ENCODE measurements at regions not wholly inside any gene's neighbourhood (a gene's known extent, or its start where the extent isn't known, plus 50 kb on each side); places are given as distances from the start of the nearest gene placed in this dataset.
"Not testable (repeated sequence)": the region's sequence is repeated elsewhere in the genome, so short reads cannot be mapped to it uniquely, and the experiment has no call there.

DNA sequence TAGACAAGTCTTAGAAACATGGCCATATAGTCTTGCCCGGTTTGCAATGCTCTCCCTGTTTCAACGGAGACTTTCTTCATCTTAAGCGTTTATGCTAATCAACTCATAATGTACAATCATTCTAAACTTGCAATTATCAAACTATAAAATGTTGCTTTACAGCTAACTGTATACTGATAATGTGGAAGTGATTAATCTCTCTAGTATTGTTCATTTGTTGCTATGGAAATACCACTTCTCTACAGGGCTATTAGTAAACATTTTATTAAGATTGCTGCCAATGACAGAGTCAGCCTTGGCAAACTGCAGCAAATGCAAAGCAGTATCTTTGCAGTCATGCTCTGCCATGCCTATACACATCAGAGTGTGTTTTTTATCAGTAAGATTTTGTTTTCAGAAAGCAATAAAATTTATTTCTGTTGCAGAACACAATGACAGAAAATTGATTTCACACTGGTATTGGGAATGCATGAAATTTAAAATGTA, 1201.8 kb upstream of the CDH2 start:
- no peak for DNase-seq (ENCODE audit: low spot score)

DNA sequence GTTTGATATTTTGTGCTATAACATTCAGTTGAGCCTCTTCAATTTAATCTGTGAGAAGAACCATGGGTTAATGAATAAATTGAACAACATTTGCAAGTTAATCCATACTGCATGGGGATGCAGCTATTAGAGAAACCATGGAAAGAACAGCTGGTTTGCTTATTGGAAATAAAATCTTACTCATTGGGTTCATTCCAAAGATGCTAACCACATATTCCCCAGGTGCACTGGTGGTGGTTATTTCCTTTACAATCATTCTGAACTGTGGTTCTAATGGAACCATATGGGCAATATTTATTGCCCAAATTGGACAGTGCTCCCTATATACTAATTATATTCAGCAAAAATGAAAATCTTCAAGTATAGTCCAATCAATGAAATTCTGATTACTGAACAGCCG, 1200.4 kb upstream of the CDH2 start:
- DNase-seq (ENCODE audit: low spot score) = no peak

DNA sequence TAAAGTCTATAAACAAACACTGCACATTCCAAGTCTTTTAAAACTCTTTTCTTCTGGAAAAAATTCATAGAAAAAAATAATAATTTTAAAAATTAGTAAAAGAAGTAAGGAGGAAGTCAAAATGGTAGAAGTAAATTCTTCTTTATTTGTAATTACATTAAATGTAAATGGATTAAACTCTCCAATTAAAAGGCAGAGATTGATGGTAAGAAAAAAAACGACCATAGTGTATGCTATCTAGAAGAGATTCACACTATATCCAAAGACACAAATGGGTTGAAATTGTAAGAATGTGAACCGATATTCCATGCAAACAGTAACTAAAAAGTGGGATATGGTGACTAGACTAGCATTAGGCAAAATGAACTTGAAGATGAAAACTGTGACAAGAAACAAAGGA, 1196.1 kb upstream of the CDH2 start:
- DNase-seq (ENCODE audit: low spot score) = no peak

DNA sequence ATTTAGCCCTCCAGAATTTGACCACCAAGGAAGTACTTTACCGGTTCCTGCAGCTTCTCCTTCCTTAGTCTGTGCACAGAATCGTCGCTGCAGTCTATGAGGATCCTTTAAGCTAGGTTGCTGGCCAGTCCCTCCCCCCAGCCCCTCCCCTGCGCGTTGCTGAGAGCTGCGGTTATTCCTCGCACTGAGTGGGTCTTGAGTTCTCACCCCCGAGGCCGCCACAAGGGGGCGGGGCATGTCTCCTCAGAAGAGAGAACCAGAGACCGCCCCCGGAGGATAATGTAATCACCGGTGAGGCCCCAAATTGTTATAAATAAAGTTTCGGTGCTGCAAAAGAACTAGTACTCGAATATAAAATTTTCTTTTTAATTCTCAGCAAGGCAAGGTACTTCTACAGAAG, 1184.9 kb upstream of the CDH2 start:
- DNase-seq (ENCODE audit: low spot score) = no peak

DNA sequence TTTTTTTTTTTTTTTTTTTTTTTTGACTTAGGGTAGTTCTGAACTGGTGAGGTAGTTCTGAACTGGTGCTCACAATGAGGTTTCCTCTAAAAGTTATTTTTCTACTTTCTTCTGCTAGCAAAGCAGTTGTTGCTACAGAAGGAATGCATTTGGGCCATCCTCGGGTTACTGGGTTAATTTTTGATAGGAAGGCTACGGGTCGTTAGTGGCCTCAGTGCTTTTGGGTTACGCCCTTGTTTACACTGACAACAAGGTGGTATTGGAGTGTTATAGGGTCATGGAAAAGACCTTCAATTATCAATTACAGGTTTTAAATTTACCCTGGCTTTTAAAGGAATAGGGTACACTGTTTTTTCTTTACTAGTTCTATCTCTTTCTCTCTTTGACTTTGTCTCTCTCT, 1183.7 kb upstream of the CDH2 start:
- DNase-seq (ENCODE audit: low spot score) = not testable (repeated sequence)

DNA sequence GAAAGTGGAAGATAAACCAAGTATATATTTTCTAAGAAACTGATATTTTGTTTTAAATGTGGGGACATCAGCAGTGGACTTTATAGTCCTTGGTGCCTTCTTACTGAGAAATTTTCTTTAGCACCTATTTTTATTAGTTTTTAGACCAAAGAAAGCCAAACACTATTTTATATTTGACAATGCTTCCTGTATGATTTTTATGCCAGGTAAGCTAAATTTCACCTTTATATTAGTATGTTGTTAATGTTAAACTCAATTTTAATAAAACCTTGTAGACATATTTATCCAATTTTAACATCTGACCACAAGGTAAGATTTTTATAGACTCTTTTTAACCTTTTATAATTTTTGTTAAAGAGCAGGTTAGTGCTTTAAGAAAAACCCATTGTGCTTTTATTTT, 1182.3 kb upstream of the CDH2 start:
- DNase-seq (ENCODE audit: low spot score) = not testable (repeated sequence)

DNA sequence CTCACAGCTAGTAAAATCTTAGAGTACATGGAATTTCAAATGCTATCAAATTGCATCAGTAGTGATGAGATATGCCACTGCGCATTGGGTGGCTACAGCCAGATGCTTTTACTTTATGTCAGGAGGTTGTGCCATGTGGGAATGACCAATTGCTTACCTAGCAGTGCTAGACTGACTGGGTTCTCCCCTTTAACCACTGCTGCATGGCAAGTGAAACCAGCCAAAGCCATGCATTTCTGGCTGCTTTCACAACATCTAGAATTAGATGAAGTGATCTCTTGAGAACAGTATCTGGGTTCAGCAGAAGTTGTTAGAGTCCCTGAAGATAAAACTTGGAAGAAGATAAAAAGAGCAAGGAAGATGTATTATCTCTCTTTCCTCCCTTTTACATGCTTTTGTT, 1174.2 kb upstream of the CDH2 start:
- no peak for DNase-seq (ENCODE audit: low spot score)

DNA sequence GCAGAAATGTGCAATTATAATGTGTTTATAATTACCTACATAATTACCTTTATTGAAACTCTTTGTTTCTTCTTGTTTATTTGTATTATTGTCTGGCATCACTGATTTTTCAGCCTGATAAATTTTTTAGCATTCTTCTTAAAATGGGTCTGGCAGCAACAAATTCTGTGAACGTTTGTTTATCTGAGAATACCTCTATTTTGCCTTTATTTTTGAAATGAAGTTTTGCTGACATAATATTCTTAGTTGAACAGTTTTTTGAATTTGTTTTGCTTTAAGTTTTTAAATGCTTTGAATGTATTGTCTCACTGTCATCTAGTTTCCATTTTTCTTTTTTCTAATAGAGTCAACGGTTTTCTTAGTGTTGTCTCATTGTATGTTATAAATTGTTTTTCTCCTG, 1152.0 kb upstream of the CDH2 start:
- no peak for DNase-seq (ENCODE audit: low spot score)

DNA sequence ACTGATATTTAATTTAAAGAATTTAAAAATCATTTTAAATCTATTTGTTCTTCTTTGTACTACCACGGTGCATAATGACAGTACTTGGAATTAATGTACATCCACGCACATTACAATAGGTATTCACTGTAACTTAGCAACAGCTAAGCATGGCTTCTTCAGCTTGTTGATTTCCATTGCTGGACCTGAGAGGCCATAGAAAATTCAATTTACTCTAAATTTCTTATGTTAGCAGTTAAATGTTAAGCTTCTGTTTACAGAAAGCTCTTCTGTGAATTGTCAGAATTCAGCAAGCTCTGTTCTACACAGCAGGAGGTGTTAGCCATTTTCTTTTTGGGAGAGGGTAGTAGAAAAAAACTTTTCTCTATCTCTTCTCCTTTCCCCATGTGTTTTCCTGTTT, 1149.3 kb upstream of the CDH2 start:
- DNase-seq (ENCODE audit: low spot score) = no peak

DNA sequence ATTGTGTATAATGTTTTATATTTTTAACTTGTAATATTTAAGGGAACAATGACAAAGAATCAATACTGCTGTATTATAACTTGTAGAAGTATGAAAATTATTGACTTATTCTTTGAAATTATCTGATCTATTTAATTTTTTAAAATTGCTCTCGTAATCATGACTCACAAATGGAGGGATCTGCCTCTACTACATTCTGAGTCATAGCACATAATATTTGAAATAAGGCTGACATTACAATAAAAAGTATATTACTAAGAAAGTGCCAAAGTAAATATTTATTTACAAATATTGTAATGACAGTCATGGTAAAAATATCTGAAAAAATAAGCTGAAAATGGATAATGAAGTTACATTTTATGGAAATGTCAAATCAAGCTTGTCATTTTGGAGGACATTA, 1144.6 kb upstream of the CDH2 start:
- no peak for DNase-seq (ENCODE audit: low spot score)

DNA sequence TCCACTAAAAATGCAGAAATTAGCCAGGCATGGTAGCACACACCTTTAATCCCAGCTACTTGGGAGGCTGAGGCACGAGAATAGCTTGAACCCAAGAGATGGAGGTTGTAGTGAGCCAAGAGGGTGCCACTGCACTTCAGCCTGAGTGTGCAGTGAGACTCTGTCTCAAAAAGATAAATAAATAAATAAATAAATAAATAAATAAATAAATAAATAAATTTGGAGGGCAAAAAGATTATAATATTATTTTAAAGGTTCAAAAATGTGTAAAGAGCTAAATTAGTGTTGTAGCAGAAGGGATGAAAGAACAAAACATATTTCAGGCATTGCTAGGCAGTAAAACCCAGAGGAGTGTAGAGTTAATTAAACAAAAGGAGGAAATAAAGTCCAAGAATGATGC, 1136.4 kb upstream of the CDH2 start:
- DNase-seq (ENCODE audit: low spot score) = no peak

DNA sequence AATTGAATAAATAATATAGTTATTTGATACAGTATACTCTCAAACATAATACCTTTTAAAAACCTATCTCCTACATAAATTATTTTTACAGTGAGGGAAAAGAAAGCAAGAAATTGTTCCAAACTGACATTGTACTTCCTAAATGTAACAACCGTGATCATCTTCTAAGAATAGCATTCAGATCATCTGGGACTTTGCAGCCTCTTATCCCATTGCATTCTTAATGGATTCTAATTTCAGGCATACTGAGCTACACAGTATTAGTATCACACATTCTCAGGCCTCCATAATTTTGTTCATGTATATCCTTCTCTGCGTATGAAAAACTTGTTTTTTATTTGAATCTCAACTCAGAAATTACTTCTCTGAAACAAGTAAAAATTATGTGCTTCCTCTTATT, 1134.7 kb upstream of the CDH2 start:
- no peak for DNase-seq (ENCODE audit: low spot score)

DNA sequence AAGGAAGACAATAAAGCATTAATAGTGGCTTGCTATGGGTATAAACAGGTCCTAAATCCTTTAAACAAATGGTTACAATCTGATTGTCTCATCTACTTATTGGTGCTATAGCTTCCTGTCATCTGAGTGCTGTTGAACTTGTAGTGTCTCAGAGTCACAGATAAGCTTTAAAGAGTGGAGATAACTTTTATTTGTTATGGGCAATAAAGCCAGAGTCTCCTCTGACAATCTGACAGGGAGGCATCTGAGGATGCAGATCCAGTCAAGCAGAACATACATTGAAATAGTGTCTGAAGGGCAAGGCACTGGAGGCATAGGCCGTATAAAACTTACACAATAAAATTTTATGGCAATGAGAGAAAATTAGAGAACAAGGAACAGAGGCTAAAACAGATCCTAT, 1132.4 kb upstream of the CDH2 start:
- DNase-seq (ENCODE audit: low spot score) = no peak

DNA sequence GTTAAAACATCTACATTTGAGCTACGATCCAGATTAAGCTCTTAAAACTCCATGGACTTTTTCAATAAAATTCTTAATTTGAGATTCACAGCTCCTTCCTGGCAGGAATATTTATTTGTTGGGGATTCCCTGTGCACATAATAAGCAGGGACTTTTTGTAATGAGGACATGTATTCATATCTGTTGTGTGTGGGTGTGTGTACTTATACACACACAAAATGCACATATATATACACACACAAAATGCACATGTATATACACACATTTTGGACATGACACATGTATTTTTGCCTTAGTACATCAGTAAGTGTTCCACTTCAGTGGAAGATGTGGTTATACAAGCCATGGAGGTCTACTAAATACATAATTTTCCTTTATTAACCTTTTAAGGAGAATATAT, 1131.1 kb upstream of the CDH2 start:
- no peak for DNase-seq (ENCODE audit: low spot score)

DNA sequence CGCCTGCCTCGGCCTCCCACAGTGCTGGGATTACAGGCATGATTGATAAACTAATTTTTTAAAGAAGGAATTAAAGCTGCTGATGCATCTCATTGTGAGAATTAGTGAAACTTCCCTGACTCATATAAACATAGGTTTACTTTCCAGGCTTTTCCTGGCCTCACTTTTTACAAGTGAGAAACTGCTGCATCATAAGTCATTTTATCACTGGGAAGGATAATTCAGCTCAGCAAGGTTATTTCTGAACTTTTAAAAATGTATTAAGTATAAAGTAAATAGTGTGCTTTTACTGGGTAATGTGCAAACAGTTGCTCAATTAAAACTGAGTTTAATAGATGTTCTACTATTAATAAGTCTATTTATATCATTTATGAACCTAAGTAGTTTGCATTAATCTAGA, 1130.3 kb upstream of the CDH2 start:
- no peak for DNase-seq (ENCODE audit: low spot score)

DNA sequence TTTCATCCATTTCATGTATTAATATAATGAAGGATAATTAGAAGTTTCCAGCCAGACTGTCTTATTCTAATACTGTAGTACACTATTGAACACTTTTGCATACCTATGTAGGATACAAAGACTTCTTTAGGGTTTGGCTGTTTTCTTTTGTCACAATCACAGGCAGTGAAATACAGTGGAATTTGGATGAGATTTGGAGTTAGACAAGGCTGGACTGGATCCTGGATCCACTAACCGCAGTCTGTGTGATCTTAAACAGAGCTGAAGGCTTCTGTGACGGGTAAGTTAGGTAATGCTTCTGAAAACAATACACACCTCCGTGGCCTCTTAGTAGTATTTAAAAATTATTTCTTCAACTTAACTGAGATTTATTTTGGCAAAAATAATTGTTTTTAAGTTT, 1128.6 kb upstream of the CDH2 start:
- DNase-seq (ENCODE audit: low spot score) = no peak

DNA sequence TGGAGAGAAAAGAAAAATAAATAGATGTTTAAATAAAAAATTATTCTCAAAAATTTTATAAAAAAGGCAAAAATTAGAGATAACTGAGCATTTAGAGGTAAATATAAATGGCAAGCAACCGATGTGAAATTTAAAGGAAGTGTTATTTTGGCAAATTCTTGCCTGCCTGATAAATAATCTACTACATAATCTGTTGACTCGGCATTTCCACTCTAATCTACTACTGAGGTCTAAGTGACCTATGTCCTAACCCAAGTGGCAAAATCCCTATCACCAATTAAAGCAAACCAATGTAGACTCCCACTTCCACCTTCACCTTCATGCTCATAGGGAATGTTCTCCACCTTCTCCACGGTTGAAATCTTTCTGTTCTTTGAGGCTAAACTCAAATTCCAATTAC, 1124.1 kb upstream of the CDH2 start:
- no peak for DNase-seq (ENCODE audit: low spot score)

DNA sequence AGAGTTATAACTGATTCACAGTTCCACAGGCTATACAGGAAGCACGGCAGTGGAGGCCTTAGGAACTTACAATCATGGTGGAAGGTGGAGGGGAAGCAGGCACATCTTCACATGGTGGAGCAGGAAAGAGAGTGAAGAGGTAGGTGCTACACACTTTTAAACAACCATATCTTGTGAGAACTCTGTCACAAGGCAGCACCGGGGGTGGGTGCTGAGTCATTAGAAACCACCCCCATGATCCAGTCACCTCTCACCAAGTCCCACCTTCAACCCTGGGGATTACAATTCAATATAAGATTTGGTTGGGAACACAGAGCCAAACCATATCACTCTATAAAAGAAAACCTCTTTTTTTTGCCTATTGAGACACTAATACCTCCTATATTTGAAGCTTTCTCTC, 1108.5 kb upstream of the CDH2 start:
- no peak for DNase-seq (ENCODE audit: low spot score)

DNA sequence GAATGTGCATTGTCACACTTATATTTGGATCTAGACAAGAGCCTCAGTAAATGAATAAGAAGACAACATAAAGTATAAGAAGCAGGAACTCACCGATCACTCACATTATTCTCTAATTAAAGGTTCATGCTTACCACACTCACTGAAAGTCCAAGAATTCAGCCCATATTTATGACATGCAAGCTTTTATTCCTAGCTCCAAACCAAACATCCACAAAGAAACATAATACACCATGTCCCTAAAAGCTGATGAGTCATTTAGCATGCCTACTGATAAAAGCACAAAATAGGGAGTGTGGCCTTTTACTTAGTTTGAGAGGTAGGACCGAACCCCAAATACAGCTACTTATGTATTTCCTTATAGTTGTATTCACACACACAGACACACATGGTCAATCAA, 1094.6 kb upstream of the CDH2 start:
- DNase-seq (ENCODE audit: low spot score) = no peak

DNA sequence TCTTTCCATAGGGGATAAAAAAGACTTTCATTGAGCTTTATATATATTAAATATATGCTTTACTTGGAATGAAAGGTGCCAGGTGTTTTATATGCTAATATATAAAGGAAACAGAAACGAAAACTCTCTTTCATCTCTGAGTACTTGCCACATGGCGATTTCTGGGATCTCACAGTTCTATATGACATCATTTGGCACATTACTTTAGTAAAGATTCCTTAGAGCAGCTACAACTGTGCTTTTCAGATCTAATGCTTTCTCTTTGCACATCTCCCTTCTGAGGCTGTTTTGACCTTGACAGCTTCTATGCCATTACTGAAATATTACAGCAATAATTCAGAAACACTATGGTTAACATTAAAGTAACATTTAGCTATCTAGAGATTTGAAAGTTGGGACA, 1082.9 kb upstream of the CDH2 start:
- DNase-seq (ENCODE audit: low spot score) = no peak

DNA sequence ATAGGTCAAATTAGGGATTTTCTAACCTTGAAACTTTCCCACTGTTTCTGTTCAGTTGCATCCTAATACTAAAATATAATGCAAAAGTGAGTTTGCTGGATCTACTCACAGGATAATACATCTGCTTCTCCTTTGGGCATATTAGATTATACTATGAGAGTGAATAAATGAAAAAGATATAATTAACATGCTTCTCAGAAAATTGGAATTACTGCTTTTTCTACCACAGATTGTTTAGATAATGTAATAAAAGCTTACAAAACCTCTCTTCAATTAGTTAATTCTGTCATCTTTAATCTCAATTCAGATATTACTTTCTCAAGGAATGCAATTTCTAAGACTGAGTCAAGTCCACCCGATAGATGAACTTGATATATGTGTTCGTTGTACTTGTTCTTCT, 1077.2 kb upstream of the CDH2 start:
- DNase-seq (ENCODE audit: low spot score) = no peak

DNA sequence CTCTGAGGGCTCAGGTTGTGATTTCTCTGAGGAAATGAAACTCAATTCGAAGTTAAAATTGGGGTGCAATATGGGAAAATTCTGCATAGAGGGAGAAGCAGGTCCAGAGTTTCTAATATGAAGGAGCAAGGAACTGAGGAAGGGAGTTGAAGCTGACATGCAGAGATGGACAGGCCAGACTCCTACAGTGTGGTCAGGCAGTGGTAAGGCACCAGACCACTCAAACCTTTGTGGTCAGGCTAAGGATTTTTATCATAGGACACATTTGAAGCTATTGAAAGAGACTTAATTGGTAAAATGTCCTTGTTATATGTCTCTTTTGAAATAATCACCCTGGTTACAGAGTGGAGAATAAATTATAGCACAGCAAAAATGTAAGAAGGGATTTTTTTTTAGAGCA, 1074.8 kb upstream of the CDH2 start:
- DNase-seq (ENCODE audit: low spot score) = no peak

DNA sequence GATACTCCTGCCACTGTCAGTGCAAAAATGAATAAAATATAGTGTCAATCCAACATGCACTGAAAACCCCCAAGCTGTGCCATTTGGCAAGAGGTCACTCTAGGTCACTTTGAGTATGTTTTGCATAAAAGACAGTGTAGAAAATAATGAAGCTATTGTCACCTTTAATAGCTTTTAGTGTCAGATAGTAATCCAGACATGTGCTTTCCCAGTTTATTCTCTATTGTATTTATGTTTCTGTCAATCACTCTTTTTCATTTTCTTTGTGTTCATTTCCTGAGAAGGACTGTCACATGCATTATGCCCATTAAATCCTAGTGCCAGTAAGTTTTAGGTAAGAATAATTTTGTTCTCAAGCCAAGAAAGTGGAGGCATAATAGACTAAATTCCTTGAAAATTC, 1073.9 kb upstream of the CDH2 start:
- DNase-seq (ENCODE audit: low spot score) = no peak

DNA sequence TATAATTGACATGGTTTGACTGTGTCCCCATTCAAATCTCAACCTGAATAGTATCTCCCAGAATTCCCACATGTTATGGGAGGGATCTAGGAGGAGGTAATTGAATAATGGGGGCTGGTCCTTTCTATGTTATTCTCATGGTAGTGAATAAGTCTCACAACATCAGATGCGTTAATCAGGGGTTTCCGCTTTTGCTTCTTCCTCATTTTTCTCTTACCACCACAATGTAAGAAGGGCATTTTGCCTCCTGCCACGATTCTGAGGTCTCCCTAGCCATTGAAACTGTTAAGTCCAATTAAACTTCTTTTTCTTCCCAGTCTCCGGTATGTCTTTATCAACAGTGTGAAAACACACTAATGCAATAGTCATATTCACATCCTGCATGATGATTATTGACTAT, 1073.3 kb upstream of the CDH2 start:
- DNase-seq (ENCODE audit: low spot score) = no peak

DNA sequence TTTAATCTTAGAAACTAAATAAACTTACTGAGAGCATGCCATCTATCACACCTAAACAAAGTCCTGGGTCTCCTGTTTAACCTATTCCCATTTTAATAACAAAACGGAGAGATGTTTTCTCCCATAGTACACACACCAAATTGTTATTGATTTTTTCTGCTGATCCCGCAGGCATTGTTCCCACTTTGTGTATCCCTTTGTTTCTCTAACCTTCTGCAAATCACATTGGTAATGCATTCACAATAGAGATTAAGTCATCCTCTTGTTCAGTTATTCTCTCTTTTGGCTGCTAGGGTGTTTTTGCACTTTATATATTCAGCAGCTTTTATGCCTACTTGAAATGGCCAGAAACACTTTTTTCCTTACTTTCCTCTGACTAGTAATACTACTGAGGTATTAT, 1071.9 kb upstream of the CDH2 start:
- no peak for DNase-seq (ENCODE audit: low spot score)
